ENCODE measurements at regions not wholly inside any gene's neighbourhood (a gene's known extent, or its start where the extent isn't known, plus 50 kb on each side); places are given as distances from the start of the nearest gene placed in this dataset.

DNA sequence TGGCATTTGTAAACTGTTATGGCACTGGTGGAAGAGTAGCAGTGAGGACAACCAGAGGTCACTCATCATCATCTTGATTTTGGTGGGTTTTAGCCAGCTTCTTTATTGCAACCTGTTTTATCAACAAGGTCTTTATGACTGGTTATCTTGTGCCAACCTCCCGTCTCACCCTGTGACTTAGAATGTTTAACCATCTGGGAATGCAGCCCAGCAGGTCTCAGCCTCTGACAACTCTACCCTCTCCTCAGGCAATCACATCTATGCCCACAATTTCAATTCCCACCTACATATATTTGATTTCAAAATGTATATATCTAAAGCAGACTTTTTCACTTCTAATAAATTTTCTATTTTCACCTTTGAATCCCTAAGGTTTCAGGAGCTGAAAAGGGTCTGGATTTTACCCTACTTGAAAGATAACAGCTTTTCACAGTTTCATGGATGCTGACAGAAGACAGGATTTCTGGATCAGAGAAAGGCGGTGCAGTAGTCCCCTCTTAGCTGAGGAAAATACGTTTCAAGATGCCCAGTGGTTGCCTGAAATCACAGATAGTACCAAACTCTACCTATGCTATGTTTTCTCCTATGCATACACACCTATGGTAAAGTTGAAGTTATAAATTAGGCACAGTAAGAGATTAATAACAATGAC, 1171.8 kb downstream of the DIAPH3 start:
- Histone ChIP-seq H3K4me2 (no peak overlapping the region), H3K9me3 (no peaks in the 10 kb centered on the region), H3K4me3 (ENCODE audit: low read depth in 2 of 2, low read length in 1 of 2) (no peak overlapping the region), H3K36me3 (replicated peaks in 1 of 2; ENCODE audit: control insufficient read depth in 1 of 2, insufficient read depth in 2 of 2, low read length in 1 of 2) (no peaks in the 10 kb centered on the region), H3K4me1 (ENCODE audit: control insufficient read depth in 1 of 2, insufficient read depth in 2 of 2, low read depth in 1 of 2, low read length in 1 of 2) (no peaks in the 10 kb centered on the region; a peak in 1 of 4 replicates), H3K27me3 (ENCODE audit: insufficient read depth) (no peaks in the 10 kb centered on the region), H3K9ac (no peak overlapping the region), H3K79me2 (ENCODE audit: insufficient read depth) (no peaks in the 10 kb centered on the region), H2AFZ (ENCODE audit: low read depth) (no peak overlapping the region; the same call in 1 of the 2 replicates), H4K20me1 (ENCODE audit: insufficient read depth) (no peaks in the 10 kb centered on the region), H3F3A (replicated peaks; ENCODE audit: insufficient read depth) (no peaks in the 10 kb centered on the region), H3K27ac (ENCODE audit: low read depth in 2 of 2, low read length in 1 of 2) (no peak overlapping the region), H3K9me2 (no peaks in the 10 kb centered on the region)
- DNase-seq = no peak
- 55% methylated on average over 3 of the region's 3 CpGs for WGBS (ENCODE audit: low lambda C conversion rate)
- TF ChIP-seq SMC3 (IDR thresholded peaks at IDR 0.05; ENCODE audit: low read depth, low read length) (no peak), CHD2 (IDR thresholded peaks at IDR 0.05; ENCODE audit: low read length, partially characterized antibody) (no peak), FOSL2 (IDR thresholded peaks at IDR 0.05; ENCODE audit: borderline replicate concordance, low read depth) (no peak), MXI1 (IDR thresholded peaks at IDR 0.05; ENCODE audit: low read depth, low read length) (no peak), REST (IDR thresholded peaks at IDR 0.05; ENCODE audit: low read depth, low read length) (no peak), SIN3A (IDR thresholded peaks at IDR 0.05; ENCODE audit: borderline replicate concordance, low read depth, low read length) (no peak), PBX3 (IDR thresholded peaks at IDR 0.05) (no peak), ZBTB33 (IDR thresholded peaks at IDR 0.05; ENCODE audit: borderline replicate concordance, low read depth) (no peak), IRF3 (IDR thresholded peaks at IDR 0.05; ENCODE audit: low read depth, low read length) (no peak), POLR2AphosphoS5 (IDR thresholded peaks at IDR 0.05; ENCODE audit: low read depth, low read length) (no peak), MEF2A (IDR thresholded peaks at IDR 0.05; ENCODE audit: borderline replicate concordance, low read depth) (no peak), RCOR1 (IDR thresholded peaks at IDR 0.05; ENCODE audit: low read length) (no peak), RAD21 (IDR thresholded peaks at IDR 0.05; ENCODE audit: low read length) (no peak), GABPA (IDR thresholded peaks at IDR 0.05; ENCODE audit: low read depth) (no peak), TCF12 (IDR thresholded peaks at IDR 0.05) (no peak), MAX (IDR thresholded peaks at IDR 0.05; ENCODE audit: low read depth) (no peak), EP300 (IDR thresholded peaks at IDR 0.05; ENCODE audit: borderline replicate concordance in 1 of 2, low read depth in 1 of 2, low read length in 1 of 2) (no peak)
- TF ChIP-seq, protein P1, sequence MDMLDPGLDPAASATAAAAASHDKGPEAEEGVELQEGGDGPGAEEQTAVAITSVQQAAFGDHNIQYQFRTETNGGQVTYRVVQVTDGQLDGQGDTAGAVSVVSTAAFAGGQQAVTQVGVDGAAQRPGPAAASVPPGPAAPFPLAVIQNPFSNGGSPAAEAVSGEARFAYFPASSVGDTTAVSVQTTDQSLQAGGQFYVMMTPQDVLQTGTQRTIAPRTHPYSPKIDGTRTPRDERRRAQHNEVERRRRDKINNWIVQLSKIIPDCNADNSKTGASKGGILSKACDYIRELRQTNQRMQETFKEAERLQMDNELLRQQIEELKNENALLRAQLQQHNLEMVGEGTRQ (IDR thresholded peaks at IDR 0.05; ENCODE audit: borderline replicate concordance, low read depth, low read length) = no peak
- TF ChIP-seq, protein P2, sequence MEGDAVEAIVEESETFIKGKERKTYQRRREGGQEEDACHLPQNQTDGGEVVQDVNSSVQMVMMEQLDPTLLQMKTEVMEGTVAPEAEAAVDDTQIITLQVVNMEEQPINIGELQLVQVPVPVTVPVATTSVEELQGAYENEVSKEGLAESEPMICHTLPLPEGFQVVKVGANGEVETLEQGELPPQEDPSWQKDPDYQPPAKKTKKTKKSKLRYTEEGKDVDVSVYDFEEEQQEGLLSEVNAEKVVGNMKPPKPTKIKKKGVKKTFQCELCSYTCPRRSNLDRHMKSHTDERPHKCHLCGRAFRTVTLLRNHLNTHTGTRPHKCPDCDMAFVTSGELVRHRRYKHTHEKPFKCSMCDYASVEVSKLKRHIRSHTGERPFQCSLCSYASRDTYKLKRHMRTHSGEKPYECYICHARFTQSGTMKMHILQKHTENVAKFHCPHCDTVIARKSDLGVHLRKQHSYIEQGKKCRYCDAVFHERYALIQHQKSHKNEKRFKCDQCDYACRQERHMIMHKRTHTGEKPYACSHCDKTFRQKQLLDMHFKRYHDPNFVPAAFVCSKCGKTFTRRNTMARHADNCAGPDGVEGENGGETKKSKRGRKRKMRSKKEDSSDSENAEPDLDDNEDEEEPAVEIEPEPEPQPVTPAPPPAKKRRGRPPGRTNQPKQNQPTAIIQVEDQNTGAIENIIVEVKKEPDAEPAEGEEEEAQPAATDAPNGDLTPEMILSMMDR (IDR thresholded peaks at IDR 0.05) = no peak
- POLR2A ChIA-PET = no interaction called here
- CTCF ChIA-PET = no interaction called here
